Caco-2 (cell line): ENCODE measurements at regions not wholly inside any gene's neighbourhood (a gene's known extent, or its start where the extent isn't known, plus 50 kb on each side); places are given as distances from the start of the nearest gene placed in this dataset.

Source experiments
- BruUV-seq: library from RNA; stranded (reverse); fragments of 400-500 nt; replicated peaks from 2 replicates; lab custom pipeline; 2021; lab: Mats Ljungman, UMichigan
- CTCF ChIA-PET: fragments of 300-600 bp; sonication (Branson Sonifier 250); formaldehyde crosslinking; loops from one replicate; lab custom pipeline; 2022; ENCODE audit warnings: antibody characterized with exemption; lab: Charles Lee
- POLR2A ChIA-PET: fragments of 300-600 bp; sonication (Branson Sonifier 250); formaldehyde crosslinking; loops from one replicate; lab custom pipeline; 2022; ENCODE audit warnings: antibody characterized with exemption; lab: Charles Lee
- DNase-seq, 2 experiments: peaks; one replicate each; pipeline versions ENCODE4 v3.0.0 to v3.0.0-alpha.2; 2020 to 2022
- H3K27me3 ChIP-seq: replicated peaks from 2 replicates; pipeline ENCODE4 v1.6.0; 2011; ENCODE audit warnings: low read length; ENCODE audit not compliant: control insufficient read depth, insufficient read depth
- H3K36me3 ChIP-seq: 2 replicates; pipeline ENCODE4 v1.5.1; 2011; ENCODE audit warnings: low read length; ENCODE audit not compliant: control insufficient read depth, insufficient read depth
- H3K4me1 ChIP-seq: fragments of 250-450 bp; sonication (Bioruptor Pico); 2 replicates; pipeline ENCODE4 v1.5.1; 2020; ENCODE audit warnings: mild to moderate bottlenecking
- H3K4me3 ChIP-seq: 2 replicates; pipeline ENCODE4 v1.5.1; 2011; ENCODE audit warnings: low read depth, mild to moderate bottlenecking, control low read depth, low read length
- H3K9me3 ChIP-seq: fragments of 250-450 bp; sonication (Bioruptor Pico); 2 replicates; pipeline ENCODE4 v1.5.1; 2020; ENCODE audit warnings: mild to moderate bottlenecking, moderate library complexity
- H3K27ac Mint-ChIP-seq: one replicate; pipeline ENCODE4 v1.8.0; 2022; ENCODE audit warnings: mixed read lengths; ENCODE audit not compliant: unreplicated experiment
- H3K27me3 Mint-ChIP-seq: one replicate; pipeline ENCODE4 v1.8.0; 2022; ENCODE audit warnings: mixed read lengths; ENCODE audit not compliant: insufficient read depth, unreplicated experiment
- H3K36me3 Mint-ChIP-seq: one replicate; pipeline ENCODE4 v1.8.0; 2022; ENCODE audit warnings: mild to moderate bottlenecking, mixed read lengths; ENCODE audit not compliant: insufficient read depth, unreplicated experiment
- H3K4me1 Mint-ChIP-seq: one replicate; pipeline ENCODE4 v1.8.0; 2022; ENCODE audit warnings: low read depth, mixed read lengths; ENCODE audit not compliant: unreplicated experiment
- H3K4me3 Mint-ChIP-seq: one replicate; pipeline ENCODE4 v1.8.0; 2022; ENCODE audit warnings: mild to moderate bottlenecking, moderate library complexity, mixed read lengths; ENCODE audit not compliant: unreplicated experiment
- H3K9me3 Mint-ChIP-seq: one replicate; pipeline ENCODE4 v1.8.0; 2022; ENCODE audit warnings: mixed read lengths; ENCODE audit not compliant: unreplicated experiment
- intact Hi-C: fragments of 100-400 bp; cut with micrococcal nuclease; formaldehyde crosslinking; loops from one replicate; pipeline ENCODE4 v1.10.0; 2022; ENCODE audit not compliant: unreplicated experiment
- TF ChIP-seq, protein P1 (sequence below), 2 experiments: fragments of 200-600 bp in 1 of 2; IDR thresholded peaks; 1 replicate in 1 of 2; 2 replicates in 1 of 2; pipeline versions ENCODE4 v1.5.1 to v1.8.0; 2011 to 2022; ENCODE audit warnings: antibody characterized with exemption in 1 of 2, control low read depth in 1 of 2, inconsistent platforms in 1 of 2, low read depth in 1 of 2, low read length in 1 of 2, mild to moderate bottlenecking in 1 of 2, moderate library complexity in 1 of 2; ENCODE audit not compliant: insufficient read depth in 1 of 2, severe bottlenecking in 1 of 2, unreplicated experiment in 1 of 2

DNA sequence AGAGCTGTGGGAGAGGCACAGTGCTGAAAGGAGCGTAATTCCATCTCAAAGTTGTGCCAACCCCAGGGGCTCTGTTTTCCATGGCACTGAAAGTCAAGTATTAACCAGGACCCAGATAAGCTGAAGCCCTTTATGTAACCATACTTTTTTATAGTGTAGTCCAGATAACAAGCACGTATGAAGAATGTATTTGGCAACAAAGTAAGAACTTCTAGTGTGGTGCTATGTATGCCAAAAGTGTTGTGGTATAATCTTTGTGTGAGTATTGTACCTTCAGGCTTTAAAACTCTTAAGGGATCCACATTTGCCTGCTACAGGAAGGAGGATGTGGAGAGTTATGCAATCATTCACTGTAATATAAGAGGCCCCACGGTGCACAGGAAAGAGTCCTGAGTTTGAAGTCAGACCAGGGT lies 129.4 kb downstream of the IBTK start:
- CTCF ChIA-PET, result no interaction called here
- no peaks in the 10 kb centered on the region for H3K36me3 ChIP-seq
- BruUV-seq, result no TSS peak

DNA sequence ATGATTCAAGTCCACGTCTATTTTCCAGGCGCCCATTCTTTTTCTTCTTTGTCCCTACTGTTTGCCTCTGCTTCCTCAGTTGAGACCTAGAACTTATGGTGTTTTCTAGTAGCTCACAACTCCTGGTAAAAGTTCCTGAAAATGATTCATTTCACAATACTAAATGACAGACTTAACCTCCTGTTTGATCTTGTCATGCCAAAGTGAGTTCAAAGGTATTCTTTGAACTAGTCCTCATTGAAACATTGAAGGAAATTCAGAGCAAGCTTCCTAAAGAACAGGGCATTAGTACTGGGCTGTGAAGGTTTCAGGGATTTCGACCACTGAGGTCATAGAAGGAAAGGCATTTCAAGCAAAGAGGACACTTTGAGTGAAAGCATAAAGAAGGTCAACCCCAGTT lies 132.8 kb downstream of the IBTK start:
- Mint-ChIP-seq H3K27me3 (no peaks in the 10 kb centered on the region), H3K4me1 (peaks cover 18% of the 10 kb centered on the region), H3K36me3 (no peaks in the 10 kb centered on the region), H3K9me3 (peaks cover 21% of the 10 kb centered on the region), H3K27ac (no peak overlapping the region), H3K4me3 (no peak overlapping the region)
- TF ChIP-seq, protein P1, sequence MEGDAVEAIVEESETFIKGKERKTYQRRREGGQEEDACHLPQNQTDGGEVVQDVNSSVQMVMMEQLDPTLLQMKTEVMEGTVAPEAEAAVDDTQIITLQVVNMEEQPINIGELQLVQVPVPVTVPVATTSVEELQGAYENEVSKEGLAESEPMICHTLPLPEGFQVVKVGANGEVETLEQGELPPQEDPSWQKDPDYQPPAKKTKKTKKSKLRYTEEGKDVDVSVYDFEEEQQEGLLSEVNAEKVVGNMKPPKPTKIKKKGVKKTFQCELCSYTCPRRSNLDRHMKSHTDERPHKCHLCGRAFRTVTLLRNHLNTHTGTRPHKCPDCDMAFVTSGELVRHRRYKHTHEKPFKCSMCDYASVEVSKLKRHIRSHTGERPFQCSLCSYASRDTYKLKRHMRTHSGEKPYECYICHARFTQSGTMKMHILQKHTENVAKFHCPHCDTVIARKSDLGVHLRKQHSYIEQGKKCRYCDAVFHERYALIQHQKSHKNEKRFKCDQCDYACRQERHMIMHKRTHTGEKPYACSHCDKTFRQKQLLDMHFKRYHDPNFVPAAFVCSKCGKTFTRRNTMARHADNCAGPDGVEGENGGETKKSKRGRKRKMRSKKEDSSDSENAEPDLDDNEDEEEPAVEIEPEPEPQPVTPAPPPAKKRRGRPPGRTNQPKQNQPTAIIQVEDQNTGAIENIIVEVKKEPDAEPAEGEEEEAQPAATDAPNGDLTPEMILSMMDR (IDR thresholded peaks at IDR 0.05; ENCODE audit: insufficient read depth in 1 of 2, low read depth in 1 of 2, low read length in 1 of 2, severe bottlenecking in 1 of 2, unreplicated experiment in 1 of 2), result no peak
- Histone ChIP-seq H3K4me1 (no peaks in the 10 kb centered on the region), H3K4me3 (no peak overlapping the region), H3K36me3 (no peaks in the 10 kb centered on the region), H3K9me3 (no peaks in the 10 kb centered on the region), H3K27me3 (no peaks in the 10 kb centered on the region)
- BruUV-seq, result no TSS peak
- ChIA-PET POLR2A (no interaction called here), CTCF (no interaction called here)
- no peak for DNase-seq
- intact Hi-C loops, result no loop called here

More for the DNA sequence above, 129.4 kb downstream of the IBTK start:
- no peak overlapping the region for H3K27ac Mint-ChIP-seq
- Histone ChIP-seq H3K4me1 (no peaks in the 10 kb centered on the region), H3K27me3 (no peaks in the 10 kb centered on the region), H3K4me3 (no peak overlapping the region), H3K9me3 (no peaks in the 10 kb centered on the region)
- peaks cover 18% of the 10 kb centered on the region for H3K4me1 Mint-ChIP-seq
- no peak overlapping the region for H3K4me3 Mint-ChIP-seq
- TF ChIP-seq, protein P1 (IDR thresholded peaks at IDR 0.05; ENCODE audit: insufficient read depth in 1 of 2, low read depth in 1 of 2, low read length in 1 of 2, severe bottlenecking in 1 of 2, unreplicated experiment in 1 of 2), result no peak
- H3K36me3 Mint-ChIP-seq, result no peaks in the 10 kb centered on the region
- no peaks in the 10 kb centered on the region for H3K9me3 Mint-ChIP-seq
- POLR2A ChIA-PET, result no interaction called here
- no peak for DNase-seq
- intact Hi-C loops, result no loop called here
- no peaks in the 10 kb centered on the region for H3K27me3 Mint-ChIP-seq

DNA sequence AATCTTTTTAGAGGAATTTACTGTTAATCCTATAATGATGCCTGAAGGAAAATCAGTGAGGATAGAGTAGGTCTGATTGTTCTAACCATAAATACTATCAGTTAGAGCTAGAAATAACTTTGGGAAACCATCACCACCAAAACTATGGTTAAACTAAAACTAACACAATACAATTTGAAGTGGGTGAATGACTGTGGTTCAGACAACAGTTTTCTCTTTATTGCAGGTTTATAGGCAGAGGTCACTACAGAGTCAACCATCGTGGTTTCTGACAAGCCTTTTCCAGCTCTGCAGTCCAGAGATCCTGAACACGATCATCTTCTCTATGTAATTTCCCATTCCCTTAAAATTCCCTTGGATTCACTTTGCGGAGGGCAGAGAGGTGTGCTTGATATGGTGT lies 134.3 kb downstream of the IBTK start:
- ChIA-PET POLR2A (no interaction called here), CTCF (no interaction called here)
- H3K4me3 Mint-ChIP-seq, result no peak overlapping the region
- no peaks in the 10 kb centered on the region for H3K9me3 ChIP-seq
- no peak overlapping the region for H3K27ac Mint-ChIP-seq
- no peaks in the 10 kb centered on the region for H3K27me3 Mint-ChIP-seq
- no peaks in the 10 kb centered on the region for H3K27me3 ChIP-seq
- H3K9me3 Mint-ChIP-seq, result peaks cover 36% of the 10 kb centered on the region
- no peak for DNase-seq
- peaks cover 11% of the 10 kb centered on the region for H3K4me1 Mint-ChIP-seq
- no peaks in the 10 kb centered on the region for H3K4me1 ChIP-seq
- H3K4me3 ChIP-seq, result no peak overlapping the region
- no peaks in the 10 kb centered on the region for H3K36me3 Mint-ChIP-seq
- BruUV-seq, result no TSS peak
- no peaks in the 10 kb centered on the region for H3K36me3 ChIP-seq
- intact Hi-C loops, result no loop called here
- TF ChIP-seq, protein P1 (IDR thresholded peaks at IDR 0.05; ENCODE audit: insufficient read depth in 1 of 2, low read depth in 1 of 2, low read length in 1 of 2, severe bottlenecking in 1 of 2, unreplicated experiment in 1 of 2), result no peak
